ENCODE measurements at regions not wholly inside any gene's neighbourhood (a gene's known extent, or its start where the extent isn't known, plus 50 kb on each side); places are given as distances from the start of the nearest gene placed in this dataset.

DNA sequence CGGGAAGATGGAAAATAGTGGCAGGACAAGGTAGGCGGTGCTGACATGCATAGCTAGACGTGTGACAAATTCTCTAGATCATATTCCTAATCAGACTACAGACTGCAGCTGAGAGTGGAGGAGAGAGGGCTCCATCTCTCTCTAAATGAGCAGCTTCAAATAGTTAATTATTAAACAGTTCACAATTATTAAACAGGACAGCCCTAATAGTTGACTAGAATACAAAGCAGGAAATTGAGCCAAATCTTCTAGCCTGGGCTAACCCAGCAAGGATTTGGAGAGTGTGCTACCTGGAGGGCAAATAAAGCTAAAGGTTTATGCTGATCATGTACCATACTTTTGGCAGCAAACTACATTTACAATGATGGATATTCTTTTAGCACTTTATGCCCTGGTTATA is 54.4 kb upstream of the CWC22 start:
- H3K4me2 ChIP-seq: no peak overlapping the region
- TF ChIP-seq FOSL2 (IDR thresholded peaks at IDR 0.05; ENCODE audit: borderline replicate concordance, low read depth) (no peak), ZBTB33 (IDR thresholded peaks at IDR 0.05; ENCODE audit: borderline replicate concordance, low read depth) (no peak), MEF2A (IDR thresholded peaks at IDR 0.05; ENCODE audit: borderline replicate concordance, low read depth) (no peak)
- TF ChIP-seq, protein P1, sequence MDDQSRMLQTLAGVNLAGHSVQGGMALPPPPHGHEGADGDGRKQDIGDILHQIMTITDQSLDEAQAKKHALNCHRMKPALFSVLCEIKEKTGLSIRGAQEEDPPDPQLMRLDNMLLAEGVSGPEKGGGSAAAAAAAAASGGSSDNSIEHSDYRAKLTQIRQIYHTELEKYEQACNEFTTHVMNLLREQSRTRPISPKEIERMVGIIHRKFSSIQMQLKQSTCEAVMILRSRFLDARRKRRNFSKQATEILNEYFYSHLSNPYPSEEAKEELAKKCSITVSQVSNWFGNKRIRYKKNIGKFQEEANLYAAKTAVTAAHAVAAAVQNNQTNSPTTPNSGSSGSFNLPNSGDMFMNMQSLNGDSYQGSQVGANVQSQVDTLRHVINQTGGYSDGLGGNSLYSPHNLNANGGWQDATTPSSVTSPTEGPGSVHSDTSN (IDR thresholded peaks at IDR 0.05): no peak
- H3K9me3 ChIP-seq: no peaks in the 10 kb centered on the region
- H3K9me2 ChIP-seq: no peaks in the 10 kb centered on the region
- no peaks in the 10 kb centered on the region for H4K20me1 ChIP-seq (ENCODE audit: insufficient read depth)
- no peak for DNase-seq
- H3K4me1 ChIP-seq (ENCODE audit: control insufficient read depth in 1 of 2, insufficient read depth in 2 of 2, low read depth in 1 of 2, low read length in 1 of 2): no peaks in the 10 kb centered on the region
- H3K9ac ChIP-seq: no peak overlapping the region
- no peak overlapping the region for H3K27ac ChIP-seq (ENCODE audit: low read depth in 2 of 2, low read length in 1 of 2)
- no peaks in the 10 kb centered on the region for H3K79me2 ChIP-seq (ENCODE audit: insufficient read depth)
- WGBS (ENCODE audit: low lambda C conversion rate): 55% methylated on average over 3 of the region's 3 CpGs
- ChIA-PET POLR2A (no interaction called here), CTCF (interaction anchor here (1.1 kb wide), 1 partner anchor 21 kb away, joined by 3 read pairs; no protein-coding TSS in a partner anchor)
- H3K27me3 ChIP-seq (ENCODE audit: insufficient read depth): no peaks in the 10 kb centered on the region
- H3K36me3 ChIP-seq (replicated peaks in 1 of 2; ENCODE audit: control insufficient read depth in 1 of 2, insufficient read depth in 2 of 2, low read length in 1 of 2): no peaks in the 10 kb centered on the region
- H3F3A ChIP-seq (replicated peaks; ENCODE audit: insufficient read depth): no peaks in the 10 kb centered on the region
- no peak overlapping the region for H2AFZ ChIP-seq (ENCODE audit: low read depth)
- no peak overlapping the region for H3K4me3 ChIP-seq (ENCODE audit: low read depth in 2 of 2, low read length in 1 of 2)

- TF ChIP-seq JUND (IDR thresholded peaks at IDR 0.05): no peak
- no peak for TF ChIP-seq SMC3 (IDR thresholded peaks at IDR 0.05; ENCODE audit: low read depth, low read length)
- TF ChIP-seq, protein P2, sequence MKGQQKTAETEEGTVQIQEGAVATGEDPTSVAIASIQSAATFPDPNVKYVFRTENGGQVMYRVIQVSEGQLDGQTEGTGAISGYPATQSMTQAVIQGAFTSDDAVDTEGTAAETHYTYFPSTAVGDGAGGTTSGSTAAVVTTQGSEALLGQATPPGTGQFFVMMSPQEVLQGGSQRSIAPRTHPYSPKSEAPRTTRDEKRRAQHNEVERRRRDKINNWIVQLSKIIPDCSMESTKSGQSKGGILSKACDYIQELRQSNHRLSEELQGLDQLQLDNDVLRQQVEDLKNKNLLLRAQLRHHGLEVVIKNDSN (IDR thresholded peaks at IDR 0.05; ENCODE audit: borderline replicate concordance, low read depth): no peak
- no peak for TF ChIP-seq POLR2AphosphoS5 (IDR thresholded peaks at IDR 0.05; ENCODE audit: low read depth, low read length)
- no peak for TF ChIP-seq ZBTB33 (IDR thresholded peaks at IDR 0.05; ENCODE audit: borderline replicate concordance, low read depth)
- no peak for TF ChIP-seq RAD21 (IDR thresholded peaks at IDR 0.05; ENCODE audit: low read length)
- no peak for TF ChIP-seq TAF1 (IDR thresholded peaks at IDR 0.05; ENCODE audit: borderline replicate concordance, low read depth, low read length)
- no peak overlapping the region for H2AFZ ChIP-seq (ENCODE audit: low read depth)
- DNase-seq: no peak
- no peak overlapping the region for H3K4me3 ChIP-seq (ENCODE audit: low read depth in 2 of 2, low read length in 1 of 2)
- no peaks in the 10 kb centered on the region for H3K27me3 ChIP-seq (ENCODE audit: insufficient read depth)
- H3K4me1 ChIP-seq (ENCODE audit: control insufficient read depth in 1 of 2, insufficient read depth in 2 of 2, low read depth in 1 of 2, low read length in 1 of 2): no peaks in the 10 kb centered on the region
- CTCF ChIA-PET: interaction anchor here (1.1 kb wide), 1 partner anchor 20 kb away, joined by 3 read pairs; no protein-coding TSS in a partner anchor
- 68% methylated on average over 11 of the region's 11 CpGs for WGBS (ENCODE audit: low lambda C conversion rate)
- no peak overlapping the region for H3K9ac ChIP-seq
- no peaks in the 10 kb centered on the region for H3K36me3 ChIP-seq (replicated peaks in 1 of 2; ENCODE audit: control insufficient read depth in 1 of 2, insufficient read depth in 2 of 2, low read length in 1 of 2)
- no peaks in the 10 kb centered on the region for H3F3A ChIP-seq (replicated peaks; ENCODE audit: insufficient read depth)
- H4K20me1 ChIP-seq (ENCODE audit: insufficient read depth): no peaks in the 10 kb centered on the region
- no peak overlapping the region for H3K27ac ChIP-seq (ENCODE audit: low read depth in 2 of 2, low read length in 1 of 2)
- POLR2A ChIA-PET: no interaction called here
- H3K4me2 ChIP-seq: no peak overlapping the region
- no peaks in the 10 kb centered on the region for H3K79me2 ChIP-seq (ENCODE audit: insufficient read depth)
- H3K9me3 ChIP-seq: no peaks in the 10 kb centered on the region
- no peaks in the 10 kb centered on the region for H3K9me2 ChIP-seq
Observed at GRCh38 chr2:180061085-180061484, 54.0 kb upstream of the CWC22 start.

Data from SK-N-SH (cell line).